ENCODE measurements at regions not wholly inside any gene's neighbourhood (a gene's known extent, or its start where the extent isn't known, plus 50 kb on each side); places are given as distances from the start of the nearest gene placed in this dataset.

DNA sequence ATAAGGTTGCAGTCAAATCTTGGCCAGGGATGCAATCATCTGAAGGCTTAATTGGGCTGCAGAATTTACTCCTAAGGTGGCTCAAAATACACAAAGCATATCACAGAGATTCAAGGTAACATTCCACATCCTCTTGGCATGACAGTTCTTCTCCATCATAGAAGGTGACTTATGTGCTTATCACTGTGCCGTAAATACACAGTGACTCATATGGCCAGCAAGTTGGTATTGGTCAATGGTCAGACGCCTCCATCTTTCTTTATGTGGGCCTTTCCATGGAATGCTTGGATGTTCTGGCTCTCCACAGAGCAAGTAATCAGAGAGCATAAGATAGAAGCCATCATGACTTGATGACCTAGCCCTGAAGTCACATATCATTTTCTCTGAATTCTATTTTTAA lies 168.8 kb upstream of the ST8SIA2 start:
- no peak for DNase-seq (ENCODE audit: low spot score)
- intact Hi-C loops (cut with DNase I) = no loop called here

DNA sequence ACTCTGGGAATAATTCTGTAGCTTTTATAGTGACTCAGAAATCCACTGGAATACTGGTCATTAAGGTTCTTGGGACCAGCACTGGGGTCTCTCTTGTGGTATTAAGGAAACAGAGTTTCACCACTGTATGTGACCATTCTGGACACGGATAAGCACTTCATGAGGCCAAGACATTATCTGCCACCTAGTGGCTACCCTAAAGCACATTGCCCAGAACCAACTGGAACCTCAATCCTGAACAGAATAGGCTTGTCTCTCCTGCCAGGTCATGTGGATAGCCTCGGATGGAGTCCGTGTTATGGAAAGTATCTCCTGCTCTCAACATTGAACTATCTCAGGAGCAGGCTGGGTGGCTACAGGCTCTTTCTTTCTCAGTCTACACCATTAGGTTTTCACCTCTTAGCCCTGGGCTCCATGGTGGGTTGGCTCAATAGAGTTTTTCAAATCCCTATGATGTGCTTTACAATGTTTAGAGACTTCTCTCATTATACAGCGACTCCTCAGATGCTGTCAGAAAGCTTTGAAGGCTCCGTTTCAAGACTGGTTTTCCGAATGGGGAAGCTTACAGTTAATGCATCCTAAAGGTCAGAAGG lies 167.6 kb upstream of the ST8SIA2 start:
- DNase-seq (ENCODE audit: low spot score) = no peak
- intact Hi-C loops (cut with DNase I) = loop anchor here (2.0 kb wide), 1 partner anchor 127 kb away; no protein-coding TSS in a partner anchor

DNA sequence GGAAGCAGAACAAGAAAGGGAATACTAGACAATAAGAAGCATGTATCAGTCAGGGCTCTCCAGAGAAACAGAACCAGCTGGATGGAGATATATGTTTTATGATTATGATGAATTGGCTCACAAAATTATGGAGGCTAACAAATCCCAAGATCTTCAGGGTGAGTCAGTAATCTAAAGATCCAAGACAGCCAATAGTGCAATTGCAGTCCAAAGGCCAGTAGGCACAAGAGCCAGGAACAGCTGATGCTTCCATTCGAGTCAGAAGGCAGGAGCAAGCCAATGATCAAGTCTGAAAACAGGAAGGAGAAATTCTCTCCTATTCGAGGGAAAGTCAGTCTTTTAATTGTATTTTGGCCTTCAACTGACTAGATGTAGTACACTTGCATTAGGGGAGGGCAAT lies 164.9 kb upstream of the ST8SIA2 start:
- intact Hi-C loops (cut with DNase I) = no loop called here
- no peak for DNase-seq (ENCODE audit: low spot score)

DNA sequence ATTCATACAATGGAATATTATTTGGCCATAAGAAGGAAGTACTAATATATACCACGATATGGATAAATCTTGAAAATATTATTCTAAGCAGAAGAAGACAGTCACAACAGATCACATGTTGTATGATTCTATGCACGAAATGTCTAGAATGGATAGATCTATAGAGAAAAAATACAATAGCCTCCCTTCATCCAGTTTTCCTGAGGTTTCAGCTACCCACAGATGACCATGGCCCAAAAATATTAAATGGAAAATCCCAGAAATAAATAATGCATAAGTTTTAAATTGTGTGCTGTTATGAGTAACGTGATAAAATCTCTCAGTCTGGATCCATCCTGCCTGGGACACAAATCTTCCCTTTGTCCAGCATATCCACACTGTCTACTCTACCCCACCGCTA lies 162.2 kb upstream of the ST8SIA2 start:
- DNase-seq (ENCODE audit: low spot score) = no peak
- intact Hi-C loops (cut with DNase I) = no loop called here

DNA sequence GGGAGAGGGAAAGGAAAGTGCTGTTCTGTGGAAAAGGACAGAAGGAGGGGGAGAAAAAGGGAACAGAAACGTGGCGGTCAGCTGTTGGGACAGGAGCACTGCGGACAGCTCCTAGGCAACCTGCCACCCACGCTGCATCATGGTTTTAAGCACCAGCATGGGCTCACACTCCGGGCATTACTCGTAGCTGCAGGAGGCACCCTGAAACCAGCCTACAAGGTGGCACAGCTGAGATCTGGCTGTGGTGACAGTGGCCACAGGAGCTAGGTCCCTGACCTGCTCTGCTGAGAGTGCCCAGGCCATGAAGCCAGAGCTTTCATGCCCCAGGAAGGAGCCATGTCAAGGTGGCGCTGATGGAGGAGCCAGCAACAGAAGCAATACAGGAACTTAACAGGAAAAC lies 161.4 kb upstream of the ST8SIA2 start:
- DNase-seq (ENCODE audit: low spot score) = no peak
- intact Hi-C loops (cut with DNase I) = no loop called here

DNA sequence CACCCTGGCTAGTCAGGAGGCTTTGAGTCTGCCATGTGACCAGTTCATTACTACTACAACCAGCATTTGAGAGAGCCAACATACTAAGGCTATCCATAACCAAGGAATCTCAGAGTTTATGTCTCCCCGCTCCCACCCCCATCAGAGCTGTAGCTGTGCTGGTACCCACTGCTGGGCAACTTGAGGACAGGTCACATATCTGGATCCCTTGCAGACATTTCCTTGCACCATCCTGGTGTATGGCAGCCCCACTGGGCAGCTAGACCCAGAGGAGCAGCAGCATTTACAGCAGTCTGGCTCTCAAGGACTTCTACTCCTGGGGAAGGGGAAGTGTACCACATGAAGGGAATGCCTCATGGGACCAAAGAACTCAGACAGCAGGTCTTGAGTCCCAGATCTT lies 160.8 kb upstream of the ST8SIA2 start:
- DNase-seq (ENCODE audit: low spot score) = no peak
- intact Hi-C loops (cut with DNase I) = no loop called here

DNA sequence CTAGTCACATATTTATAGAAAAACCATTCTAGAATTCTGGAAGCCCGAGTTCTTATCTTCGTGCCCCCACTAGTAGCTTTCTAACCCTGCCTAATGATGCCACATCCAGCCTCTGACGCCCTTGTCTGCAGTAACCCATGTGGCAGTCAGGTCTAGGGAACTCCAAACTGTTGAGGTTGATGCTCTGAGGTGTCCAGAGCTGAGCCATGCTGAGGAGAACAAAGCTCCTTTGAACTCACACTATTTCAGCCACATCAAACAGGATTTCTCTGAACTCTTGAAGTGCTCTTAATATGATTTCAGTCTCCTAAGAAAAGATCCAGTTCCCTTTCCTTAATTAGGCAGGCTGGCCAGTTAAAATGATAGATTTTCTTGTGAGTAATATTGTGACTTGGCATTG lies 150.5 kb upstream of the ST8SIA2 start:
- DNase-seq (ENCODE audit: low spot score) = no peak
- intact Hi-C loops (cut with DNase I) = no loop called here

DNA sequence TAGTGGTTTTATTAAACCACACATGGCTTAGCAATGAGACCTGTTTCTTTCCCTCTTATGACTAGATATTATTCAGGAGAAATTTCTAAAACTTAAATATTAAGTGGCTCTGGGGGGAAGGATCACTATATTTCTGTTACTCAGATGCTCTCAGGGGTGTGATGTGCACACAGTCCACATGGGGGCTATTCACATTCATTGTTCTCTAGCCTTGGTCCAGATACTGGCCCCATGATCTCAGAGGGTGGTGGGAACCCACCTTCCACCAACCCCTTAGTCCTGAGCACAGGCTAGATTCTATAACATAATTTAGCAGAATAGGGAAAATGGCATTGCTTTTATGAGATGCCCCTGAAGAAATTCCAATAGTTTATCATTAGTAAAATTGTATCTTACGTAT lies 149.0 kb upstream of the ST8SIA2 start:
- DNase-seq (ENCODE audit: low spot score) = no peak
- intact Hi-C loops (cut with DNase I) = no loop called here

DNA sequence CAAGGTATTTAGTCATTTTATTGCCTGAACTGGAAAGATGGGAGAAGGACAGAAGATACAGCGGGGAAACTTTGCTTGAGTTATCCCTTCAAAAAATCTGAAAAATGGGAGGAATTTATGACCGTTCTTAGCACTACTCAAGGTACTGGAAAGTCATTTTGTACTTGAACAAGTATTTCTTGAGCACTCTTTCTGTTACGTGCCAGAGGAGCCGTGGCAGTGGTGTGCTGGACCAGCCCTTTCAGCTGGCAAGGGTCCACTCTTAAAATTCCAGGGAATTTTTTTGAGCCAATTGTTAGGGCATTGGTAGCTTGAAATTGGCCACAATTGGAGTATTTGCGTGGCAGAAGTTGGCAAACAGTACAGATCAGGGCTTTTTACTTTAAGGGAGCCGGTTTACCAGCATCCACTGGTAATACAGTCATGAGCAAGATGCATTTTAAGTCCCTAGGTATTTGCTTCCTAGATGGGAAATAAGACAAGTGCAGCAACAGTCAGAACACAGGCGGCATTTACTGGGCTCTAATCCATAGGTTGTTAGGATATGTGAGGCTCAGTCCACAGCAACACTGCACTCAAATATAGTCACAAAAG lies 145.9 kb upstream of the ST8SIA2 start:
- DNase-seq (ENCODE audit: low spot score) = no peak
- intact Hi-C loops (cut with DNase I) = no loop called here

DNA sequence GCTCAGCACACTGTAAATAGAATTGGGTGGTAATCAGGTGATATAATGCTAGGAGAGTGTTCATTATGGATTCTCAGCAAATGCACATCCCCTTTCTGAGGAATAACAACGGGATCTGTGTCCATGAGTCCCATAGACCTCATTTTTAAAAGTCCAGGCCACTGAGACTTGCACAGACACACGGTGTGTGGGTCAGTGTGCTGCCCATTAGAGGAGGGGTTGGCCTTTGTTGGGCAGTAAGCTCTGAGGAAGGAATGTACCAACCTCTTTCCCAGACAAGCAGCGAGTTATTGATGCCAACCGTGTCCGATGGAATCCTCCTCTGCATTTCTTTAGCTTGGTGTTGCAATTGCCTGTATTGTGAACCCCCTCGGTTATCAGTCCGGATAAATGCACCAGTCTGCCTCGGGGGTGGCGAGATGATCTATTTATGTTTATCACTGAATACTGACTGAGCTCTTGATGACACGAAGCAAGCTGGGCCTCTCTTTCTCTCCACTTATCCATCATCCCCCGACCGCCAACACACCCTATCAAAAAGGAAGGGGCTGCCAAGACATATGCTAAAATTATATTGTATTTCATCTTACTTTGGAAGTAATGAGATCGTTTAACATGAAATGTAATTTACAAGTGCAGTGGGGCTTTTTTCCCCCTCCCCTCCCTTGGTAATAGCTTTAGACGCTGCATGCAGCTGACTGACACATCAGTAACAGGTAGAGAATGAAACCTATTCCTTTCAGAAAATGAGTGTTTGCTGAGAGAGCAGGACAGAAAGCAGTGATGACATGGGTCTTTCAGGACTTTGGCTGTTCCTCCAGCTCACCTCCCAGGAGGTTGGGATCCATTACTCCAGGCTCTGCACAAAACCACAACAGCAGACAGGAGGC lies 126.6 kb upstream of the ST8SIA2 start:
- intact Hi-C loops (cut with DNase I) = no loop called here

DNA sequence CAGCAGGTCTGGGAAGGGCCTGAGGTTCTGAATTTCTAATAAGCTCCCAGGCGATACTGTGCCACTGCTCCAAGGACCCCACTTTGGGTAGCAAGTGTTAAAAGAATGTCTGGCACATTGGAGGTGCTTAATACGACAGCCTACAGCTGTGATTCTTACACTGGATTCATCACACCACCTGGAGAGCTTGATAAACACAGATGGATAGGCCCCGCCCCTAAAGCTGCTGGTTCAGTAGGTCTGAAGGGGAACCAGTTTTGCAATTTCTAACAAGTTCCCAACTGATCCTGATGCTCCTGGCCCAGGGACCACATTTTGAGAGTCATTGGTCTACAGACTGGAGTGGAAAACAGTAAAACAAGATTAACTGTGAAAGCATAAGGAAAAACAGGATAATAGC lies 124.8 kb upstream of the ST8SIA2 start:
- intact Hi-C loops (cut with DNase I) = no loop called here
- no peak for DNase-seq (ENCODE audit: low spot score)

More for the DNA sequence above, 126.6 kb upstream of the ST8SIA2 start:
- no peak for DNase-seq (ENCODE audit: low spot score)

DNA sequence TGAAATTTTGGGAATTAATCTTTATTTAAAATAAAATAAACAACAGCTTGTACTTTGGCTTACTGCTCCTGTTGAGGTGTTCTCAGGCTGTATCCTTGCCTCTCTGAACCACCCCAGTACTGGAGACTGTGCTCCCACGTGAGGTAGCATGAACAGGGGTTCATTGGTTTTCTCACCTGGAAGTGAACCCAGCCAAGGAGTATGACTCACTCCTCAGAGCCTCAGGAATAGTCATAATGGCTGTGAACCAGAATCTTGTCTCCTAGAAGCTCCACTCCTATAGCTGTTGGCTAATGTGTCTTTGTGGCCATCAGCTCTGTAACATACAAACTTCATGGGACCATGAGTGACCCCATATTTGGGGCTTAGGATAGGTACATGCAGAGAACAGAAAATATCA lies 122.5 kb upstream of the ST8SIA2 start:
- intact Hi-C loops (cut with DNase I) = no loop called here
- no peak for DNase-seq (ENCODE audit: low spot score)

DNA sequence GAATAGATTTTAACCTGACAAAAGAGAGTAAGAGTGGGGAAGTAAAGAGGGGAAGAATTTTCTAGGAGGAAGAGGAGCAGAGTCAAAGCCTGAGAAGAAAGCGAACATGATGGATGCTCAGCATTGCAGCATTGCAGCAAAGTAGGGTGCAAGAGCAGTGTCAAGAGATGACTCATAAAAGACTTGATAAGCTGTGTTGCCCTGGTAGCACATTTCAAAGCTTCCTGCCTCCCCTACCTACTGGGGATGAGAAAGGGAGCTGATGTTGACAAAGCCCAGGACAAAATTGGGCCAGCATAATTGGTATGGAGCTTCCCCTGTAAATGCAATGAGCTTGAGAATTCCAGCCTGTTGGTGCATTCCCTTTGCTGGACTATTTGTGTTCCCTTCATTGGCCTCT lies 121.6 kb upstream of the ST8SIA2 start:
- no peak for DNase-seq (ENCODE audit: low spot score)
- intact Hi-C loops (cut with DNase I) = no loop called here

DNA sequence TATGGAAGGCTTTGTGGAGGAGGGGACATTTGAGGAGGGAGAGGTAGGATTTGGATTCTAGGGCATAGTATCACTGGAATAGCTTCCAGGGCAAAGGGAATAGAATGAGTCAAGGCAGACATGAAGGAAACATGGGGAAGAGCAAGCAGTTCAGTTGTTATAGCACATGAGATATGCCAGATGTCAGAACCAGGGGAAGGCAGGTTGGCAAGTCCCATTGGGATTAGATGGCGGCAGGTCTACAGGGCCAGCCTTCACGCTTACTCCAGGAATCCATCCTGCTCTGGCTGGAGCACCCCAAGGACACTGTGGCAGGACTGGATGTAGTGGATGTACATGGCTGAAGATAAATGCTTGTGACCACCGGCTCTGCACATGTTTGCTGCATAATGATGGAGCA lies 120.4 kb upstream of the ST8SIA2 start:
- intact Hi-C loops (cut with DNase I) = no loop called here
- DNase-seq (ENCODE audit: low spot score) = no peak

DNA sequence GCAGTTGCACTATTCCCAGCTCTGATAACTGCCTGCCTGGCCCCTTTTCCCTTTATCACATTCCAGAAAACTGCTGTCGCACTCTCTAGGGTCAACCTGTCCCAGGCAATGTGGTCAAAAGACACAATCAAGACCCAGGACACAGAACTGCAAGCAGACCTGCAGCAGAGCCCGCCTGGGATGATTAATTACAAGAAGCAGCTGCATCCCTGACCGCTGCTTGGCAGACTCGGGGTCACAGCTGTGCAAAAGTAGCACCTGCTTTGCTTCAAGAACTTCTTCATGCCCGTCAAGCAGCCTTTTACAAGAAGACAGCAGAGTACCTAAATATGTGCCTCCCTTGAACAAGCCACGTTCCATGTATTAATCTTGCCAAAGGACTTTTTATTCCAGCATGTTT lies 120.0 kb upstream of the ST8SIA2 start:
- DNase-seq (ENCODE audit: low spot score) = no peak
- intact Hi-C loops (cut with DNase I) = no loop called here

DNA sequence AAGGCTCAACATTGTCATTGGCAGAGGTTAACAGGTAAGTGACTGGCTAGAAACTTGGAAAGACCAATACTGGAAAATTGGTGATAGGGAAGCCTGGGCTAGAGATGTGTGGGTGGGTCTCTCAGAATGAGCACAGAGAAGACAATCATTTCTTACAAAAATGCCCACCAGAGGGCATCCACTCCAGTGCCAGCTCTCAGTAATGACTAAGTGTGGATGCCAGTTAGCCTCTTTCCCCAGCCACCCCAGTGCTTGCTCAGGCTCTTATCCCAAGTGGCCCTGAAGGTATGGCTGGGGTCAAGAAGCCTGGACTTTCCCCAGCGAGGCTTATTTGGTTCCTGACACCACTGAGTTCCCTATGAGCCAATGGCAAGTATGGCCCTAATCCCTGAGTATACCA lies 115.9 kb upstream of the ST8SIA2 start:
- no peak for DNase-seq (ENCODE audit: low spot score)
- intact Hi-C loops (cut with DNase I) = loop anchor here (5.0 kb wide), 1 partner anchor 105 kb away; no protein-coding TSS in a partner anchor

DNA sequence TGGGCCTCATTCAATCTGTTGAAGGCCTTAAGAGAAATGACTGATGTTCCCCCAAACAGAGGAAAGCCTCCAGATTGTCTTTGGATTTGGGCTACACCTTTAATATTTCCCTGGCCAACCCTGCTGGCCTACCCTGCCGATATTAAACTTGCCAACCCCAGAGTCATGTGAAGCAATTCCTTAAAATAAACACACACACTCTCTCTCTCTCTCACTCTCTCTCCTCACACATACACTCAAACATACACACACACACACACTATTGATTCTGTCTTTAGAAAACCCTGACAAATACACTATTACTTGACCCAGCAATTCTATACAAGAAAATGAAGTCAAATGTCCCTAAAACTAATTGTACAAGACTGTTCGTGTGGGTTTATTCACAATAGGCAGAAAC lies 109.9 kb upstream of the ST8SIA2 start:
- no peak for DNase-seq (ENCODE audit: low spot score)
- intact Hi-C loops (cut with DNase I) = no loop called here

DNA sequence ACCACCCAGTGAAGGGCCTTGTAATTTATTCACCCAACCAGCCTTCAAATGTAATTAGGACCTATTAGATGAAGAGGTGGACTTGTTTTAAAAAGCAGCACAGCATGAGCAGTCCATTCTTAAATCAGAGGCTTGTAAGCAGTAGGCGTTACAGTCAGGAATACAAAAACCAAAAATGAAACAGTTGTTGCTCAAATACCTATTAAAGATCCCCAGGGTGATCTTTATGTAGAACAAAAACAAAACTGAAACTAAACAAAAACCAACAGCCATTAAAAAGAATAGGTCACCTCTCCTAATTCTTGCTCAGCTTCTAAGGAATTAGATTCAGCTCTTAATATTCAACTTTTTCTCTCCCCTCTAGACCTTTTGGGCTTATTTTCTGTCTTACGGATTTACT lies 104.9 kb upstream of the ST8SIA2 start:
- no peak for DNase-seq (ENCODE audit: low spot score)
- intact Hi-C loops (cut with DNase I) = no loop called here

DNA sequence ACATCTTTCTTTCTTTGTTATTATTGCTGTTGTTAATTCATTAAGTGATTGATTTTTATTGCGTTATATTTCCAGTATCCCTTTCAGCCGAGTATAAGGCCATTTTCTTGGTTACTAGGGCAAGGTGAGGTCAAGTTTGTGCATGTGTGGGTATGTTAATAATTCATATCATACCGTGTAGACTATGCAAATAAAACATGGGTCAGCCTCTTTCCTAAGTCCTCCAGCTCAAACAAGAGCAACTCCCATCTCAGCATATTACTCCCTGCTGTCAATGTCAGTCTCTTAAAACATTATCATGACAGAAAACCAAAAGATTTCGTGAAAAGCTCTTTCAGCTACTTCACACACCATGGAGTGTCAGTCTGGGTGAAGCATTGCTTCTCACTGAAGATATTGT lies 103.9 kb upstream of the ST8SIA2 start:
- DNase-seq (ENCODE audit: low spot score) = no peak

DNA sequence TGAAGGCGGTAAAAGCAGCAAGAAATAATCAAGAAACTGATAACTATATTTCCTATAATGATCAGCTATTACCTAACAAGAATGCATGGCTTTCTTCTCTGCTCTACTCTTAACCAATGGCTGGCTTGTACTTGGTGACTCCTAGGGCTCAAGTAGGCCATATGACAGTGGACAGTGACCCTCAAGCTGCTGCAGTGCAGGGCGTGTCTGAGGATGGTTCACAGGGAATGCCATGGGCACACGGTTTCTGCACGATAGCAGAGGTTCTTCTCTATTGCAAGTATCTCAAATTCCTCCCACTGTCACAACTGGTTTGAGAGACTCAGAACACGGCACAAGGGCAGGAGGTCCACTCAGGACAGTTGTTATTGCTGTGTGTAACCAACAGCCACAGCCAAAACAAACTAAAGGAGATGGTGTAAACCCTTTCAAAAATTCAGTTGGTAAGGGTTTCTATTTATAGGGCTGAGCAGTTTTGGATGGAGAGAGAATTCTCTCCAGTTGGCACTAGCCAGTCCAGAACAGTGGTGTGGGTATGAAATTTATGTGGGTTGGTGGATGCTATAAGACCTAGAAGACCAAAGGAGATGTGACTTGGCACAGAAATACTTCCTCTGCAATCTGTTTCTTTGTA lies 103.2 kb upstream of the ST8SIA2 start:
- no peak for DNase-seq (ENCODE audit: low spot score)
- intact Hi-C loops (cut with DNase I) = no loop called here

More for the DNA sequence above, 103.9 kb upstream of the ST8SIA2 start:
- intact Hi-C loops (cut with DNase I) = no loop called here

DNA sequence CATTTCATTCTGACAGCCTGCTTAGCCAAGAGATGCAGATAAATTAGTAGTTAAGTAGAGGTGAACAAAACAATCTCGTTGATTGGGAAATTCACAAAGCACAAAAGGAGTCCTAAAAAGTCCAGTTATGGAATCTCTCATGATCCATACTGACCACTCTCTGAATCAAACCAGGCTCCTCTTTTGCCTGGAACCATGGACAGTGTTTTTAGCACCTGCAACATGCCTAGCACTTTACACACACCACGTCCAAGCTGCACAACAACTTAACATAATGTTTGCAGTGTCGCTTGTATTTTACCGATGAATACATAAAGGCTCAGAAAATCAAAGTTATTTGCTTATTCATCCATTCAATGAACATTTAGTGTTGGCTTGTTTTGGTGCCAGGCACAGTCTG lies 101.8 kb upstream of the ST8SIA2 start:
- no peak for DNase-seq (ENCODE audit: low spot score)
- intact Hi-C loops (cut with DNase I) = no loop called here

All from cardiac septum (tissue), 1 donor.